Esophagus muscularis mucosa (tissue), 4 donors: ENCODE measurements at regions not wholly inside any gene's neighbourhood (a gene's known extent, or its start where the extent isn't known, plus 50 kb on each side); places are given as distances from the start of the nearest gene placed in this dataset.

Source experiments
- CTCF ChIP-seq, 3 experiments: fragments of 200-600 bp in 2 of 3; fragments of 450-650 bp in 1 of 3; sonication (generic) in 2 of 3; IDR thresholded peaks; one replicate each; pipeline ENCODE4 v1.5.1; 2017 to 2019; ENCODE audit warnings: antibody characterized with exemption in 3 of 3, mild to moderate bottlenecking in 2 of 3, moderate library complexity in 1 of 3
- EP300 ChIP-seq: sonication (generic); formaldehyde crosslinking; IDR thresholded peaks from one replicate; pipeline ENCODE4 v1.6.1; 2017; ENCODE audit warnings: antibody characterized with exemption
- POLR2AphosphoS5 ChIP-seq, 2 donors: sonication (generic); formaldehyde crosslinking; IDR thresholded peaks; one replicate each; pipeline ENCODE4 v1.6.1; 2017; ENCODE audit warnings: antibody characterized with exemption in 2 of 2

- TF ChIP-seq CTCF (IDR thresholded peaks at IDR 0.05) (no peak), POLR2AphosphoS5 (IDR thresholded peaks at IDR 0.05) (no peak), EP300 (no peak)
These were observed 75.7 kb upstream of the OPRM1 start for GRCh38 chr6:153963352-153963751.
